Lower leg skin (tissue), 4 donors: ENCODE measurements at regions not wholly inside any gene's neighbourhood (a gene's known extent, or its start where the extent isn't known, plus 50 kb on each side); places are given as distances from the start of the nearest gene placed in this dataset.
"Not testable (repeated sequence)": the region's sequence is repeated elsewhere in the genome, so short reads cannot be mapped to it uniquely, and the experiment has no call there.

Experiments used
- DNase-seq, 2 donors: peaks; one replicate each; pipeline ENCODE4 v3.0.0-alpha.2; 2019; ENCODE audit warnings: low spot score in 2 of 2
- H3K4me3 ChIP-seq: fragments of 200-600 bp; sonication (generic); 2 replicates; pipeline ENCODE4 v1.5.1; 2017; ENCODE audit warnings: mild to moderate bottlenecking, low read depth; ENCODE audit not compliant: poor library complexity, severe bottlenecking
- CTCF ChIP-seq, 3 donors: fragments of 450-650 bp; IDR thresholded peaks; one replicate each; pipeline ENCODE4 v1.5.1; 2016; ENCODE audit warnings: antibody characterized with exemption in 3 of 3, mild to moderate bottlenecking in 3 of 3, moderate library complexity in 2 of 3
- POLR2A ChIP-seq, 2 donors: fragments of 450-650 bp; IDR thresholded peaks; one replicate each; pipeline ENCODE4 v1.6.1; 2016 to 2017; ENCODE audit warnings: antibody characterized with exemption in 2 of 2, mild to moderate bottlenecking in 1 of 2, moderate library complexity in 1 of 2
- WGBS, 2 donors: methylation state at CpG; one replicate each; pipeline ENCODE4 v1.1.5; 2018; 5-methylcytosine and 5-hydroxymethylcytosine counted together
- intact Hi-C: fragments of 100-400 bp; cut with DNase I; formaldehyde crosslinking; loops from one replicate; pipeline ENCODE4 v1.15.0; 2023; ENCODE audit warnings: low total_unique reads

- WGBS, 2 donors = 76 to 81% methylated on average over 2 of the region's 2 CpGs
- no peak for TF ChIP-seq POLR2A (IDR thresholded peaks at IDR 0.05)
- TF ChIP-seq CTCF (IDR thresholded peaks at IDR 0.05) = no peak
- no peak overlapping the region for H3K4me3 ChIP-seq
- intact Hi-C loops = no loop called here
- DNase-seq = no peak
These were observed 1742.2 kb downstream of the ARAP2 start for GRCh38 chr4:34502086-34502485.

- H3K4me3 ChIP-seq, DNase-seq, intact Hi-C loops: not testable (repeated sequence)
- WGBS, 2 donors = 75% methylated on average over 2 of the region's 2 CpGs
These were observed 1739.6 kb downstream of the ARAP2 start for GRCh38 chr4:34504731-34505130.

- DNase-seq, H3K4me3 ChIP-seq, intact Hi-C loops: not testable (repeated sequence)
- 94 to 95% methylated on average over 21 of the region's 26 CpGs for WGBS, 2 donors
These were observed 1737.7 kb downstream of the ARAP2 start for GRCh38 chr4:34506511-34507092.

GRCh38 chr4:34512616-34513015 is 1731.7 kb downstream of the ARAP2 start:
- no peak for TF ChIP-seq POLR2A (IDR thresholded peaks at IDR 0.05)
- TF ChIP-seq CTCF (IDR thresholded peaks at IDR 0.05) = no peak
- no peak overlapping the region for H3K4me3 ChIP-seq
- intact Hi-C loops = no loop called here
- no peak for DNase-seq

GRCh38 chr4:34516524-34516923 is 1727.8 kb downstream of the ARAP2 start:
- TF ChIP-seq POLR2A (IDR thresholded peaks at IDR 0.05) = no peak
- TF ChIP-seq CTCF (IDR thresholded peaks at IDR 0.05) = no peak
- H3K4me3 ChIP-seq = no peak overlapping the region
- 89 to 92% methylated on average over 3 of the region's 3 CpGs for WGBS, 2 donors
- DNase-seq = no peak
- intact Hi-C loops = no loop called here

GRCh38 chr4:34534916-34535315 is 1709.4 kb downstream of the ARAP2 start:
- WGBS, 2 donors = 14 to 43% methylated on average over 4 of the region's 4 CpGs
- intact Hi-C loops = loop anchor here (5.0 kb wide), 1 partner anchor 1122 kb away; no protein-coding TSS in a partner anchor
- TF ChIP-seq CTCF (IDR thresholded peaks at IDR 0.05) = no peak
- TF ChIP-seq POLR2A (IDR thresholded peaks at IDR 0.05) = no peak
- no peak overlapping the region for H3K4me3 ChIP-seq
- DNase-seq = no peak

GRCh38 chr4:34566091-34566490 is 1678.2 kb downstream of the ARAP2 start:
- no peak overlapping the region for H3K4me3 ChIP-seq
- intact Hi-C loops = no loop called here
- TF ChIP-seq CTCF (IDR thresholded peaks at IDR 0.05) (no peak), POLR2A (IDR thresholded peaks at IDR 0.05) (no peak)
- no peak for DNase-seq
- 35 to 36% methylated on average over 2 of the region's 2 CpGs for WGBS, 2 donors
